PC-9 (cell line): ENCODE measurements at regions not wholly inside any gene's neighbourhood (a gene's known extent, or its start where the extent isn't known, plus 50 kb on each side); places are given as distances from the start of the nearest gene placed in this dataset.

Experiments
- BruUV-seq: library from RNA; stranded (reverse); fragments of 400-500 nt; replicated peaks from 2 replicates; lab custom pipeline; 2021; lab: Mats Ljungman, UMichigan
- CTCF ChIA-PET: fragments of 300-600 bp; sonication (Branson Sonifier 250); formaldehyde crosslinking; loops from one replicate; lab custom pipeline; 2022; ENCODE audit warnings: antibody characterized with exemption; lab: Charles Lee
- POLR2A ChIA-PET: fragments of 300-600 bp; sonication (Branson Sonifier 250); formaldehyde crosslinking; loops from one replicate; lab custom pipeline; 2022; ENCODE audit warnings: antibody characterized with exemption; ENCODE audit not compliant: unreplicated experiment; lab: Charles Lee
- DNase-seq, 2 experiments: peaks; one replicate each; pipeline versions ENCODE4 v3.0.0 to v3.0.0-alpha.2; 2015 to 2022; ENCODE audit warnings: mixed read lengths in 1 of 2
- H2AFZ ChIP-seq: fragments of 200-600 bp; sonication (generic); 2 replicates; pipeline ENCODE4 v1.8.1; 2017; ENCODE audit warnings: antibody characterized with exemption
- H3F3A ChIP-seq: fragments of 200-600 bp; sonication (generic); 2 replicates; pipeline ENCODE4 v1.8.1; 2017; ENCODE audit warnings: antibody characterized with exemption, mild to moderate bottlenecking, low read depth; ENCODE audit not compliant: insufficient read depth
- H3K27ac ChIP-seq: fragments of 200-600 bp; sonication (generic); 2 replicates; pipeline ENCODE4 v1.6.1; 2016; ENCODE audit warnings: mixed run types
- H3K27me3 ChIP-seq: fragments of 200-600 bp; sonication (generic); 2 replicates; pipeline ENCODE4 v1.6.1; 2016; ENCODE audit warnings: low read depth, mixed run types; ENCODE audit not compliant: insufficient read depth
- H3K36me3 ChIP-seq: fragments of 200-600 bp; sonication (generic); 2 replicates; pipeline ENCODE4 v1.6.1; 2016; ENCODE audit warnings: low read depth, mixed run types
- H3K4me1 ChIP-seq: fragments of 200-600 bp; sonication (generic); replicated peaks from 2 replicates; pipeline ENCODE4 v1.6.1; 2016; ENCODE audit warnings: mixed run types; ENCODE audit not compliant: insufficient read depth
- H3K4me2 ChIP-seq: fragments of 200-600 bp; sonication (generic); 2 replicates; pipeline ENCODE4 v1.6.1; 2017; ENCODE audit warnings: mixed run types
- H3K4me3 ChIP-seq: fragments of 200-600 bp; sonication (generic); 2 replicates; pipeline ENCODE4 v1.6.1; 2016; ENCODE audit warnings: mixed run types
- H3K79me2 ChIP-seq: fragments of 200-600 bp; sonication (generic); 2 replicates; pipeline ENCODE4 v1.6.1; 2017; ENCODE audit warnings: low read depth, mixed run types
- H3K9me2 ChIP-seq: fragments of 200-600 bp; sonication (generic); 2 replicates; pipeline ENCODE4 v1.8.1; 2017; ENCODE audit warnings: mild to moderate bottlenecking; ENCODE audit not compliant: insufficient read depth
- H3K9me3 ChIP-seq: fragments of 200-600 bp; sonication (generic); 2 replicates; pipeline ENCODE4 v1.8.1; 2016; ENCODE audit warnings: low read depth; ENCODE audit not compliant: insufficient read depth
- H4K20me1 ChIP-seq: fragments of 200-600 bp; sonication (generic); 2 replicates; pipeline ENCODE4 v1.8.1; 2017; ENCODE audit not compliant: insufficient read depth
- CTCF ChIP-seq: fragments of 200-600 bp; sonication (generic); conservative IDR thresholded peaks from 2 replicates; pipeline ENCODE4 v1.6.1; 2017; ENCODE audit warnings: mixed run types, antibody characterized with exemption, mild to moderate bottlenecking, moderate library complexity
- EZH2 ChIP-seq: fragments of 200-600 bp; sonication (generic); IDR thresholded peaks from 2 replicates; pipeline ENCODE4 v1.8.0; 2017; ENCODE audit warnings: antibody characterized with exemption, low read depth
- intact Hi-C: fragments of 100-400 bp; cut with micrococcal nuclease; formaldehyde crosslinking; loops from one replicate; pipeline ENCODE4 v1.10.0; 2022; ENCODE audit not compliant: unreplicated experiment

GRCh38 chr14:51792809-51793208, 67.6 kb upstream of the GNG2 start:
- H4K20me1 ChIP-seq = no peaks in the 10 kb centered on the region
- intact Hi-C loops = no loop called here
- BruUV-seq = no TSS peak
- H2AFZ ChIP-seq = no peak overlapping the region
- DNase-seq = no peak
- H3K27me3 ChIP-seq = no peaks in the 10 kb centered on the region
- H3K36me3 ChIP-seq = no peaks in the 10 kb centered on the region
- no peaks in the 10 kb centered on the region for H3K9me3 ChIP-seq
- H3K9me2 ChIP-seq = no peaks in the 10 kb centered on the region
- no peak for TF ChIP-seq CTCF
- TF ChIP-seq EZH2 = no peak
- POLR2A ChIA-PET = no interaction called here
- H3K4me2 ChIP-seq = no peak overlapping the region
- H3F3A ChIP-seq = no peaks in the 10 kb centered on the region
- no peaks in the 10 kb centered on the region for H3K4me1 ChIP-seq
- H3K79me2 ChIP-seq = no peaks in the 10 kb centered on the region
- CTCF ChIA-PET = no interaction called here
- H3K27ac ChIP-seq = no peak overlapping the region
- H3K4me3 ChIP-seq = no peak overlapping the region

- no peaks in the 10 kb centered on the region; the same call in 1 of the 2 replicates for H3K9me2 ChIP-seq
- intact Hi-C loops = no loop called here
- CTCF ChIA-PET = no interaction called here
These were observed 54.9 kb upstream of the GNG2 start for GRCh38 chr14:51805541-51805940.

GRCh38 chr14:51806026-51807023, 54.1 kb upstream of the GNG2 start:
- Histone ChIP-seq H3K79me2 (no peaks in the 10 kb centered on the region), H3K36me3 (no peaks in the 10 kb centered on the region), H3K27ac (no peak overlapping the region), H3K27me3 (no peaks in the 10 kb centered on the region), H3K9me2 (no peaks in the 10 kb centered on the region; the same call in 1 of the 2 replicates), H3F3A (no peaks in the 10 kb centered on the region), H2AFZ (no peak overlapping the region), H3K9me3 (no peaks in the 10 kb centered on the region), H3K4me1 (no peaks in the 10 kb centered on the region), H4K20me1 (no peaks in the 10 kb centered on the region), H3K4me2 (no peak overlapping the region), H3K4me3 (no peak overlapping the region)
- intact Hi-C loops = no loop called here
- DNase-seq = no peak
- POLR2A ChIA-PET = no interaction called here
- CTCF ChIA-PET = no interaction called here
- BruUV-seq = no TSS peak
- no peak for TF ChIP-seq CTCF

More at GRCh38 chr14:51805541-51805940, 54.9 kb upstream of the GNG2 start:
- no peak for DNase-seq
- H3K4me3 ChIP-seq = no peak overlapping the region
- no peak overlapping the region for H3K27ac ChIP-seq
- BruUV-seq = no TSS peak
- H3F3A ChIP-seq = no peaks in the 10 kb centered on the region
- no peak overlapping the region for H2AFZ ChIP-seq
- POLR2A ChIA-PET = no interaction called here
- H3K9me3 ChIP-seq = no peaks in the 10 kb centered on the region
- no peak overlapping the region for H3K4me2 ChIP-seq
- no peaks in the 10 kb centered on the region for H3K36me3 ChIP-seq
- H3K4me1 ChIP-seq = no peaks in the 10 kb centered on the region
- H3K27me3 ChIP-seq = no peaks in the 10 kb centered on the region
- no peaks in the 10 kb centered on the region for H3K79me2 ChIP-seq
- no peaks in the 10 kb centered on the region for H4K20me1 ChIP-seq
- TF ChIP-seq CTCF = no peak
- TF ChIP-seq EZH2 = no peak
